CD4-positive, alpha-beta memory T cell (primary cell): ENCODE measurements at regions not wholly inside any gene's neighbourhood (a gene's known extent, or its start where the extent isn't known, plus 50 kb on each side); places are given as distances from the start of the nearest gene placed in this dataset.

Source experiments
- CTCF ChIA-PET: fragments of 350-600 bp; sonication (Branson Sonifier 250); formaldehyde crosslinking; loops from one replicate; lab custom pipeline; 2021; ENCODE audit warnings: inconsistent platforms; ENCODE audit not compliant: partially characterized antibody; lab: Charles Lee
- POLR2A ChIA-PET: fragments of 350-600 bp; sonication (Branson Sonifier 250); formaldehyde crosslinking; loops from one replicate; lab custom pipeline; 2021; ENCODE audit not compliant: partially characterized antibody; lab: Charles Lee
- DNase-seq, 5 donors: peaks; one replicate each; pipeline versions ENCODE4 v3.0.0 to v3.0.0-alpha.2; 2020 to 2022; ENCODE audit warnings: mixed read lengths in 1 of 5
- H3K27ac ChIP-seq: one replicate; pipeline ENCODE4 v1.7.0; 2013; ENCODE audit warnings: low read depth, low read length
- H3K27me3 ChIP-seq: 2 replicates; pipeline ENCODE4 v1.7.0; 2013; ENCODE audit warnings: mild to moderate bottlenecking, low read length, moderate library complexity; ENCODE audit not compliant: insufficient read depth
- H3K36me3 ChIP-seq: 2 replicates; pipeline ENCODE4 v1.7.0; 2013; ENCODE audit warnings: mild to moderate bottlenecking, low read length, moderate library complexity; ENCODE audit not compliant: insufficient read depth
- H3K4me1 ChIP-seq: 2 replicates; pipeline ENCODE4 v1.7.0; 2013; ENCODE audit warnings: mild to moderate bottlenecking, low read length, moderate library complexity; ENCODE audit not compliant: insufficient read depth
- H3K4me3 ChIP-seq, 2 donors: one replicate each; pipeline ENCODE4 v1.7.0; 2013; ENCODE audit warnings: low read length in 2 of 2, mild to moderate bottlenecking in 1 of 2
- H3K9me3 ChIP-seq, 2 donors: one replicate each; pipeline ENCODE4 v1.7.0; 2013; ENCODE audit warnings: low read length in 2 of 2, control low read depth in 1 of 2; ENCODE audit not compliant: control insufficient read depth in 1 of 2
- H3K27ac Mint-ChIP-seq, 7 donors: one replicate each; pipeline ENCODE4 v1.8.0; 2020 to 2021; ENCODE audit warnings: mixed read lengths in 7 of 7, mild to moderate bottlenecking in 6 of 7, inconsistent platforms in 3 of 7, moderate library complexity in 3 of 7
- H3K27me3 Mint-ChIP-seq, 2 donors: one replicate each; pipeline ENCODE4 v1.8.0; 2020 to 2021; ENCODE audit warnings: mixed read lengths in 2 of 2
- H3K36me3 Mint-ChIP-seq, 2 donors: one replicate each; pipeline ENCODE4 v1.8.0; 2020 to 2021; ENCODE audit warnings: mixed read lengths in 2 of 2, inconsistent platforms in 1 of 2, mild to moderate bottlenecking in 1 of 2
- H3K4me1 Mint-ChIP-seq, 4 donors: one replicate each; pipeline ENCODE4 v1.8.0; 2020 to 2021; ENCODE audit warnings: mixed read lengths in 4 of 4, mild to moderate bottlenecking in 1 of 4
- H3K4me3 Mint-ChIP-seq, 8 donors: one replicate each; pipeline ENCODE4 v1.8.0; 2020 to 2021; ENCODE audit warnings: mixed read lengths in 8 of 8, mild to moderate bottlenecking in 7 of 8, moderate library complexity in 6 of 8, inconsistent platforms in 3 of 8
- H3K9me3 Mint-ChIP-seq, 8 donors: one replicate each; pipeline ENCODE4 v1.8.0; 2020 to 2021; ENCODE audit warnings: mixed read lengths in 8 of 8, mild to moderate bottlenecking in 5 of 8, inconsistent platforms in 3 of 8, moderate library complexity in 1 of 8
- intact Hi-C: fragments of 100-400 bp; cut with micrococcal nuclease; formaldehyde crosslinking; loops from one replicate; pipeline ENCODE4 v1.15.1; 2023

DNA sequence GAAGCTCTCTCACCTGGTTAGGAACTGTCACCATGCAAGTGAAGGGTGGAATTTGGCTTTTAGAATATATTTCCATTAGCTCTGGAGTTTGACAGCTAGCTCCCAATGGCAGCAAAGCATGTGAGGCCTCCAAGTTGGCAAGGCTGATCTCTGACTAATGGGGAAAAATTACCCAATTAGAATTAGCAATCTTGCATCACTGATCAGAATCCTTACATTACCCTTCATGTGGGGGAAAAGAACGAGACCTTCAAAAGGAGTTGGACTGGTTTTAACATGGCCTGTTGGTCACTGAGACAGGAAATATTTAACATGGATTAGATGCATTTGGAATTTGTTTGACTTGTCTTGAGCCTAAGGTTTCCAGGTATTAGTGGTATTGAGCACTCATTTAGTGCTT is 192.3 kb upstream of the GDNF start:
- CTCF ChIA-PET: no interaction called here
- Mint-ChIP-seq H3K4me1 (no peaks in the 10 kb centered on the region), H3K36me3 (no peaks in the 10 kb centered on the region), H3K27ac (no peak overlapping the region), H3K27me3 (no peaks in the 10 kb centered on the region), H3K9me3 (peaks cover 0 to 2% (median 0%) of the 10 kb centered on the region in 8 donors), H3K4me3 (no peak overlapping the region)
- Histone ChIP-seq H3K27me3 (no peaks in the 10 kb centered on the region), H3K4me1 (no peaks in the 10 kb centered on the region), H3K9me3 (no peaks in the 10 kb centered on the region), H3K36me3 (no peaks in the 10 kb centered on the region), H3K27ac (no peak overlapping the region), H3K4me3 (no peak overlapping the region)
- POLR2A ChIA-PET: no interaction called here
- intact Hi-C loops: no loop called here
- DNase-seq: no peak

DNA sequence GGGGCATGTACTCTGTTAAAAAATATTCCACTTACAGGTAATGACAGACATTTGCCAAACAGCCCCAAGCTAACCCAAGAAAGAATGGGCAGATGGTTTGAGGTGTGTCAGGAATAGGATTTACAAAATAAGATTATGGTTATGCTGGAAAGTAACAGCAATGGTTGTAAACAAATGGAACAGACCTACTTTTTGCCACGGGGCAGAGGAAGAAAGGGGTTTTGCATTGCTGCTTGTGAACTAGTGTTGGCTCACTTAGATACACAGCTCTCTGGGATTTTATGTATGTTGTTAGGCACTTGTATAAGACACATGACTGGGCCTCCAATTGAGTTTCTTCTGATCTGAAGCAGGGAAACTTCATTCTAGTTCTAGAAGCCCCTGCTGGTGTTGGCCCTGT is 191.5 kb upstream of the GDNF start:
- Histone ChIP-seq H3K4me3 (no peak overlapping the region), H3K9me3 (no peaks in the 10 kb centered on the region), H3K27me3 (no peaks in the 10 kb centered on the region), H3K36me3 (no peaks in the 10 kb centered on the region), H3K4me1 (no peaks in the 10 kb centered on the region), H3K27ac (no peak overlapping the region)
- Mint-ChIP-seq H3K27ac (no peak overlapping the region), H3K4me1 (no peaks in the 10 kb centered on the region), H3K27me3 (no peaks in the 10 kb centered on the region), H3K4me3 (no peak overlapping the region), H3K9me3 (peaks cover 0 to 2% (median under 1%) of the 10 kb centered on the region in 8 donors), H3K36me3 (no peaks in the 10 kb centered on the region)
- intact Hi-C loops: no loop called here
- ChIA-PET CTCF (no interaction called here), POLR2A (no interaction called here)
- DNase-seq: no peak

DNA sequence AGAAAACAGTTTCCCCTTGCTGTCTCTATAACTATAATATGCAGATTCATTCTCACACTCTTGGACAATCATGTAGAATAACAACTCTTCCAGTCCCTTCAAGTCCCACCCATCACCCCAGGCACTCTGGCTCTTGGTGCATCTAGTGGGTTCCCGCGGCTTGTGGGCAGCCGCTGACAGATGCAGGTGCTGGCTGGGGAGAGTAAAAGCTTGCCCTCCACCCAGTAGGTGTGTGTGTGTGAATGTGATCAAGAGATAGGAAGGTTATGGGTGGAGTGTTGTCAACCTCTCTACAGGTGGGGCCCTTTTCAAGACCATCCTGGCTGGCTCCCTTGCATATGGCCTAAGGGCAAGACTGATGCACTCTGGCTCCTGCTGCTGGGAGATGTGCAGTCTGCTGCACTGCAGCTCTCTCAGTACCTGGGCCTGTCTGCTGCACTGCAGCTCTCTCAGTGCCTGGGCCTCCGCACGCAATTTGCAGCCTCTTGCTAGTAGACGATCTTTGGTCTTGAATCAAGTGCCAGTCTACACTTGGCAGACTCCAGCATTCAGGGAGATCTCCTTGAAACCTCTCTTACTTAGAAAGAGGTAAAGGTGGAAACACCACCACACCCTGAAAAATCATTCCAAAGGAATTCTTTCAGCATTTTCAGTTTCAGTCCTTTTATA is 189.7 kb upstream of the GDNF start:
- Mint-ChIP-seq H3K27me3 (no peaks in the 10 kb centered on the region), H3K27ac (no peak overlapping the region), H3K4me3 (no peak overlapping the region), H3K9me3 (peaks cover 0 to 3% (median 0%) of the 10 kb centered on the region in 8 donors), H3K4me1 (no peaks in the 10 kb centered on the region), H3K36me3 (no peaks in the 10 kb centered on the region)
- Histone ChIP-seq H3K27me3 (no peaks in the 10 kb centered on the region), H3K36me3 (no peaks in the 10 kb centered on the region), H3K4me3 (no peak overlapping the region), H3K4me1 (no peaks in the 10 kb centered on the region), H3K27ac (no peak overlapping the region), H3K9me3 (no peaks in the 10 kb centered on the region)
- intact Hi-C loops: no loop called here
- no peak for DNase-seq
- POLR2A ChIA-PET: no interaction called here
- CTCF ChIA-PET: no interaction called here

DNA sequence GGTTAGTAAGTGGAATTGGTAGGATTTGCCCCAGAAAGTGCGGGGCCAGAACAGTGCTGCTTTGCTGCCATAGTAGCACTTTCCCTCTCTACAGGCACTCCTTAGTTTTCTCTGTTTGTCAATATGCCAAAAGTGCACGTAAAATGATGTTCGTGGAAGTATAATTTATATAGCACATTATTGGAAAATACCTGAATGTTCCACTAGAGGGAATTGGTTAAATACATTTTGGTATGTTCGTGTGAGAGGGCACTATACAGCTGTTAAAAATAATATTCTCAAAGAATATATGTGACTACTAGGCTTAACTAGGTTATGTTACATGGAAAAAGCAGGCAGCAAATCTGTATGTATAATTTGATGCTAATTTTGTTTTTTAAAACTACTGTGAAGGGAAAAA is 184.0 kb upstream of the GDNF start:
- ChIA-PET CTCF (no interaction called here), POLR2A (no interaction called here)
- H3K27ac ChIP-seq: no peak overlapping the region
- H3K9me3 Mint-ChIP-seq: peaks cover 0 to 6% (median 0%) of the 10 kb centered on the region in 8 donors
- no peaks in the 10 kb centered on the region for H3K36me3 ChIP-seq
- H3K4me1 Mint-ChIP-seq: no peaks in the 10 kb centered on the region
- intact Hi-C loops: no loop called here
- H3K27ac Mint-ChIP-seq: no peak overlapping the region
- no peak overlapping the region for H3K4me3 Mint-ChIP-seq
- no peaks in the 10 kb centered on the region for H3K27me3 ChIP-seq
- no peaks in the 10 kb centered on the region for H3K9me3 ChIP-seq
- H3K4me1 ChIP-seq: no peaks in the 10 kb centered on the region
- no peak for DNase-seq
- no peaks in the 10 kb centered on the region for H3K27me3 Mint-ChIP-seq
- no peak overlapping the region for H3K4me3 ChIP-seq
- H3K36me3 Mint-ChIP-seq: no peaks in the 10 kb centered on the region

DNA sequence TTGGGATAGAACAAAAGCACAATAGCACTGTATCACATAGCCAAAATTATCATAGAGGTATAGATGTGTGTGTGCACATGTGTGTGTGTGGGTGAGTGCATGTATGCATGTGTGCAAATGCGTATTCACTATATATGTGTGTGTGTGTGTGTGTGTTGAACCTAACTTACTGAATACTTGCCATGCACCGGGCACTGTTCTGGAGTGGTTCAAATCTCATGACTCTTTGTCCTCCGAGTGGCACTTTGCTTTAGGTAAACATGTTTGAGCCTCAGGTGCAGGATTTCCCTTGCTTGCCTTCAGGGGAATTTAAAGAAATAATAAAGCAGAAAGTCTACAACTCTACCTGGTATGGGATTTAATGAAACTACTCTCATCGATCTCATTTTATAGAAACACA is 183.5 kb upstream of the GDNF start:
- Mint-ChIP-seq H3K4me3 (no peak overlapping the region), H3K4me1 (no peaks in the 10 kb centered on the region), H3K27ac (no peak overlapping the region), H3K36me3 (no peaks in the 10 kb centered on the region), H3K27me3 (no peaks in the 10 kb centered on the region), H3K9me3 (peaks cover 0 to 6% (median 0%) of the 10 kb centered on the region in 8 donors)
- H3K9me3 ChIP-seq: no peaks in the 10 kb centered on the region
- no peaks in the 10 kb centered on the region for H3K36me3 ChIP-seq
- CTCF ChIA-PET: no interaction called here
- H3K4me3 ChIP-seq: no peak overlapping the region
- intact Hi-C loops: no loop called here
- no peaks in the 10 kb centered on the region for H3K27me3 ChIP-seq
- no peaks in the 10 kb centered on the region for H3K4me1 ChIP-seq
- POLR2A ChIA-PET: no interaction called here
- H3K27ac ChIP-seq: no peak overlapping the region
- DNase-seq: no peak

DNA sequence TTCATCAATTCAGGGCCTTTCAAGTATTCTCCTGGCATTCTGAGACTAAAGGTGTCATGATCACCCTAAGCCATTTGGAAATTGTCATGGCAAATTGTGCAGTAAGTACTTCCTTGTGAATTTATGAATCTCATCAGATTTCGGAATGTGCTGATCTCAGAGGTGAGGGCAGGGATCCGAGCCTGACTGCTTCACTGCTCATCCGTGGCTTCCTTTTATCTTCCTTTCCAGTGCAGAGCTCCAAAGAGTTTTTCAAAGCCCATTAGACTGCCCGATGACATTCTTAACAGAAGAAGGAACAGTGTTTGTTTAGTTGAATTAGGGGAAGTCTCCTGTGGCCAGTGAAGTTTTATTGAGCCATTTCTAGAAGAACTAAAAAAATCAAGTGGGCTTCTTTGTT is 182.8 kb upstream of the GDNF start:
- H3K9me3 ChIP-seq: no peaks in the 10 kb centered on the region
- no peak overlapping the region for H3K27ac Mint-ChIP-seq
- intact Hi-C loops: no loop called here
- no peak for DNase-seq
- no peaks in the 10 kb centered on the region for H3K27me3 Mint-ChIP-seq
- CTCF ChIA-PET: no interaction called here
- no peak overlapping the region for H3K4me3 Mint-ChIP-seq
- H3K4me1 ChIP-seq: no peaks in the 10 kb centered on the region
- no peaks in the 10 kb centered on the region for H3K27me3 ChIP-seq
- H3K27ac ChIP-seq: no peak overlapping the region
- H3K4me3 ChIP-seq: no peak overlapping the region
- no peaks in the 10 kb centered on the region for H3K36me3 Mint-ChIP-seq
- peaks cover 0 to 6% (median 0%) of the 10 kb centered on the region in 8 donors for H3K9me3 Mint-ChIP-seq
- POLR2A ChIA-PET: no interaction called here
- no peaks in the 10 kb centered on the region for H3K36me3 ChIP-seq
- H3K4me1 Mint-ChIP-seq: no peaks in the 10 kb centered on the region

DNA sequence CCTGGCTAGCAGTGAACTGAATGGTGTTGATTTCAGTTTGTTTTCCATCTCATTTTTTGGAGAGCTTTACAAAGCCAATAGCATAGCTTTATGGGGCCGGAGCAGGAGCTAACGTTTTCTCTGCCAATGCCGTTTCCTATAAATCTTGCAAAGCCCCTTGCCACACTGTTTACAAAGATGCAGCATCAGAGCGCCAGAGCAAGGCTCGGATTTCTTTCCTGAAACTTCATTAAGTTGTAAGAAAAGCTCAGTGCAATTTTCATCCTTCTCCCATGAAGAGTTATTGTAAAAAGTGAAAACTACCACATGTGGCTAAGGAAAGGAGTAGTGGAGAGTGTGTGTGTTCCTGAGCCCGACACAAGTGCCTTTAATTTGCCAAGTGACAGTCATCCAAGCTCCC is 178.2 kb upstream of the GDNF start:
- Mint-ChIP-seq H3K9me3 (peaks cover 0 to 2% (median 0%) of the 10 kb centered on the region in 8 donors), H3K27ac (no peak overlapping the region), H3K36me3 (no peaks in the 10 kb centered on the region), H3K27me3 (no peaks in the 10 kb centered on the region), H3K4me3 (no peak overlapping the region), H3K4me1 (no peaks in the 10 kb centered on the region)
- Histone ChIP-seq H3K4me1 (no peaks in the 10 kb centered on the region), H3K9me3 (no peaks in the 10 kb centered on the region), H3K4me3 (no peak overlapping the region), H3K36me3 (no peaks in the 10 kb centered on the region), H3K27me3 (no peaks in the 10 kb centered on the region), H3K27ac (no peak overlapping the region)
- DNase-seq: no peak
- intact Hi-C loops: no loop called here
- ChIA-PET CTCF (no interaction called here), POLR2A (no interaction called here)

DNA sequence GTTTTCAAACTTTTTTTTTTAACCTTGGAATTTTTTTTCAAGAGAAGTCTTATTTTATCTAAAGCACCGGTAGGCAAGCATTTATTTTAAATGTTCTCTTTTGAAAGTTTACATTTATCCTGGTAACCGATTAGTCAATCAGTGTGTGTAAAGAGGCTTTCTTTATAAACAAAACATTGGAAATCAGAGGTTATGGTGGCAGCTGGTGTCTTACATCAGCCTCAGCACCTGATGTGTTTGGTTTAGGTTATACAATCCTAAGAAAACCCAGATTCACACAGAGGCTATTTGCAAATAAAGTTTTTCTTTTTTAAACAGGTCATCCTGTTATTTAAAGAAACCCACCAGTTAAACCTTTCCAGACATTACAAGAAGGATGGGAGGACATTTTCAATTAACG is 173.3 kb upstream of the GDNF start:
- H3K9me3 Mint-ChIP-seq: peaks cover 0 to 4% (median 0%) of the 10 kb centered on the region in 8 donors
- intact Hi-C loops: no loop called here
- Histone ChIP-seq H3K27ac (no peak overlapping the region), H3K36me3 (no peaks in the 10 kb centered on the region), H3K27me3 (no peaks in the 10 kb centered on the region), H3K4me1 (no peaks in the 10 kb centered on the region), H3K9me3 (no peaks in the 10 kb centered on the region), H3K4me3 (no peak overlapping the region)
- DNase-seq: no peak
- no peak overlapping the region for H3K27ac Mint-ChIP-seq
- ChIA-PET POLR2A (no interaction called here), CTCF (no interaction called here)
- no peaks in the 10 kb centered on the region for H3K36me3 Mint-ChIP-seq
- no peak overlapping the region for H3K4me3 Mint-ChIP-seq
- H3K27me3 Mint-ChIP-seq: peaks cover 0 to 3% of the 10 kb centered on the region in 2 donors
- no peaks in the 10 kb centered on the region for H3K4me1 Mint-ChIP-seq
